H1 (cell line): ENCODE measurements at regions not wholly inside any gene's neighbourhood (a gene's known extent, or its start where the extent isn't known, plus 50 kb on each side); places are given as distances from the start of the nearest gene placed in this dataset.

Source experiments
- CTCF ChIA-PET: fragments of 300-600 bp; sonication (Branson Sonifier 250); formaldehyde crosslinking; loops from one replicate; lab custom pipeline; 2021; ENCODE audit not compliant: partially characterized antibody; lab: Charles Lee
- POLR2A ChIA-PET: fragments of 300-600 bp; sonication (Branson Sonifier 250); formaldehyde crosslinking; loops from one replicate; lab custom pipeline; 2021; ENCODE audit warnings: inconsistent platforms; ENCODE audit not compliant: partially characterized antibody; lab: Charles Lee
- DNase-seq, 2 experiments: peaks; one replicate each; pipeline versions ENCODE4 v3.0.0 to v3.0.0-alpha.2; 2010 to 2022; ENCODE audit warnings: low spot score in 2 of 2, low read depth in 1 of 2, mixed read lengths in 1 of 2
- FAIRE-seq: peaks from 2 replicates; lab custom pipeline; 2011; peaks lifted over from hg19 to GRCh38; lab: Jason Lieb, UNC
- H2AFZ ChIP-seq: 2 replicates; pipeline ENCODE4 v1.8.1; 2012; ENCODE audit warnings: low read length, inconsistent platforms
- H2AK5ac ChIP-seq: 2 replicates; pipeline ENCODE4 v1.6.1; 2013; ENCODE audit warnings: low read depth, low read length
- H2BK120ac ChIP-seq: replicated peaks from 2 replicates; pipeline ENCODE3; 2013; ENCODE audit warnings: low read depth, low read length, inconsistent platforms
- H2BK12ac ChIP-seq: 2 replicates; pipeline ENCODE4 v1.6.1; 2013; ENCODE audit warnings: low read depth, low read length
- H2BK15ac ChIP-seq: 2 replicates; pipeline ENCODE4 v1.6.1; 2013; ENCODE audit warnings: low read length
- H2BK20ac ChIP-seq: 2 replicates; pipeline ENCODE4 v1.6.1; 2013; ENCODE audit warnings: low read length
- H2BK5ac ChIP-seq: 2 replicates; pipeline ENCODE4 v1.6.1; 2013; ENCODE audit warnings: low read depth, low read length
- H3K14ac ChIP-seq: 2 replicates; pipeline ENCODE4 v1.6.1; 2013; ENCODE audit warnings: inconsistent platforms; ENCODE audit not compliant: insufficient read length
- H3K18ac ChIP-seq: 2 replicates; pipeline ENCODE4 v1.6.1; 2013; ENCODE audit warnings: low read length; ENCODE audit errors: extremely low read depth
- H3K23ac ChIP-seq: 2 replicates; pipeline ENCODE4 v1.6.1; 2013; ENCODE audit warnings: inconsistent platforms; ENCODE audit not compliant: insufficient read length
- H3K23me2 ChIP-seq: 2 replicates; pipeline ENCODE4 v1.6.1; 2013; ENCODE audit warnings: low read depth, low read length
- H3K27ac ChIP-seq: 2 replicates; pipeline ENCODE4 v1.6.1; 2011; ENCODE audit warnings: low read depth, low read length, inconsistent platforms
- H3K27me3 ChIP-seq, 4 experiments: replicated peaks in 1 of 4; 1 replicate in 1 of 4; 2 replicates in 3 of 4; pipeline versions ENCODE4 v1.6.1 to v1.8.1; 2011 to 2013; ENCODE audit warnings: low read length in 3 of 4, mild to moderate bottlenecking in 3 of 4, inconsistent platforms in 2 of 4, mixed read lengths in 2 of 4, moderate library complexity in 1 of 4; ENCODE audit not compliant: control insufficient read depth in 3 of 4, insufficient read depth in 3 of 4; ENCODE audit errors: extremely low read depth in 1 of 4
- H3K36me3 ChIP-seq, 4 experiments: 2 replicates each; pipeline versions ENCODE4 v1.6.1 to v1.8.1; 2011 to 2013; ENCODE audit warnings: mild to moderate bottlenecking in 4 of 4, low read length in 3 of 4, moderate library complexity in 2 of 4, control low read depth in 1 of 4, inconsistent platforms in 1 of 4; ENCODE audit not compliant: insufficient read depth in 4 of 4, control insufficient read depth in 2 of 4
- H3K4ac ChIP-seq: replicated peaks from 2 replicates; pipeline ENCODE3; 2013; ENCODE audit warnings: low read length, low read depth, mixed read lengths, inconsistent platforms; ENCODE audit not compliant: insufficient read length
- H3K4me1 ChIP-seq, 4 experiments: replicated peaks in 1 of 4; 1 replicate in 1 of 4; 2 replicates in 3 of 4; pipeline versions ENCODE4 v1.6.1 to v1.8.1; 2011 to 2013; ENCODE audit warnings: low read length in 3 of 4, inconsistent platforms in 2 of 4, mixed read lengths in 1 of 4; ENCODE audit not compliant: insufficient read depth in 4 of 4, control insufficient read depth in 3 of 4
- H3K4me2 ChIP-seq, 2 experiments: 2 replicates each; pipeline versions ENCODE4 v1.6.1 to v1.8.1; 2011 to 2013; ENCODE audit warnings: low read depth in 2 of 2, low read length in 2 of 2, control low read depth in 1 of 2, inconsistent platforms in 1 of 2, mild to moderate bottlenecking in 1 of 2; ENCODE audit not compliant: insufficient read depth in 1 of 2
- H3K4me3 ChIP-seq, 4 experiments: fragments of 200-600, 300-600 bp in 1 of 4; sonication (generic), shearing (Covaris generic), sonication (Bioruptor Twin) in 1 of 4; 2 replicates each; pipeline versions ENCODE4 v1.5.1 to v1.8.1; 2011 to 2016; ENCODE audit warnings: low read length in 4 of 4, low read depth in 3 of 4, control low read depth in 2 of 4, inconsistent platforms in 2 of 4, mild to moderate bottlenecking in 2 of 4, mixed read lengths in 1 of 4, moderate library complexity in 1 of 4; ENCODE audit not compliant: insufficient read depth in 2 of 4; ENCODE audit errors: extremely low read depth in 1 of 4
- H3K56ac ChIP-seq: replicated peaks from 2 replicates; pipeline ENCODE3; 2013; ENCODE audit warnings: low read depth, mild to moderate bottlenecking, mixed read lengths, low read length, inconsistent platforms; ENCODE audit not compliant: insufficient read length
- H3K79me1 ChIP-seq: 2 replicates; pipeline ENCODE4 v1.6.1; 2013; ENCODE audit warnings: low read depth, low read length, control low read depth
- H3K79me2 ChIP-seq, 2 experiments: 2 replicates each; pipeline versions ENCODE4 v1.6.1 to v1.8.1; 2012 to 2013; ENCODE audit warnings: low read length in 2 of 2, mild to moderate bottlenecking in 2 of 2, inconsistent platforms in 1 of 2; ENCODE audit not compliant: insufficient read depth in 2 of 2, control insufficient read depth in 1 of 2
- H3K9ac ChIP-seq, 4 experiments: replicated peaks in 1 of 4; 1 replicate in 1 of 4; 2 replicates in 3 of 4; pipeline versions ENCODE4 v1.6.1 to v1.8.1; 2011 to 2013; ENCODE audit warnings: low read depth in 3 of 4, low read length in 3 of 4, control low read depth in 2 of 4, mild to moderate bottlenecking in 2 of 4, moderate library complexity in 2 of 4, inconsistent platforms in 1 of 4; ENCODE audit errors: extremely low read depth in 1 of 4
- H3K9me3 ChIP-seq, 2 experiments: 2 replicates each; pipeline versions ENCODE4 v1.6.1 to v1.8.1; 2012 to 2013; ENCODE audit warnings: mild to moderate bottlenecking in 2 of 2, moderate library complexity in 2 of 2, control low read depth in 1 of 2, inconsistent platforms in 1 of 2, low read depth in 1 of 2, low read length in 1 of 2, mixed read lengths in 1 of 2; ENCODE audit not compliant: insufficient read depth in 2 of 2
- H4K20me1 ChIP-seq, 2 experiments: replicated peaks in 1 of 2; 2 replicates each; pipeline versions ENCODE3 to v1.8.1; 2011 to 2013; ENCODE audit warnings: inconsistent platforms in 2 of 2, low read length in 2 of 2, mild to moderate bottlenecking in 1 of 2; ENCODE audit not compliant: insufficient read depth in 2 of 2, control insufficient read depth in 1 of 2
- H4K5ac ChIP-seq: 2 replicates; pipeline ENCODE4 v1.6.1; 2013; ENCODE audit warnings: low read length, low read depth, mixed read lengths, inconsistent platforms; ENCODE audit not compliant: insufficient read length
- H4K8ac ChIP-seq: 2 replicates; pipeline ENCODE4 v1.8.0; 2013; ENCODE audit warnings: mild to moderate bottlenecking, moderate library complexity, low read length, inconsistent platforms; ENCODE audit not compliant: insufficient read depth; ENCODE audit errors: extremely low read depth
- H4K91ac ChIP-seq: replicated peaks from 2 replicates; pipeline ENCODE3; 2013; ENCODE audit warnings: low read length, mixed read lengths, inconsistent platforms; ENCODE audit not compliant: insufficient read length
- RAD21 ChIP-seq, 2 experiments: IDR thresholded peaks in 1 of 2; conservative IDR thresholded peaks in 1 of 2; 2 replicates each; pipeline ENCODE4 v1.6.1; 2011; ENCODE audit warnings: low read depth in 2 of 2, low read length in 2 of 2, improper control_type of control experiment in 1 of 2, inconsistent platforms in 1 of 2, mild to moderate bottlenecking in 1 of 2, moderate library complexity in 1 of 2
- SUZ12 ChIP-seq: fragments of 200-600 bp; sonication (generic); IDR thresholded peaks from 2 replicates; pipeline ENCODE4 v1.6.1; 2012; ENCODE audit warnings: mild to moderate bottlenecking, inconsistent platforms, low read length, moderate library complexity, mixed read lengths
- WGBS, 2 experiments: shearing (Covaris generic) in 1 of 2; methylation state at CpG; one replicate each; pipeline versions ENCODE4 v1.1.6 to v1.1.7; 2013 to 2015; ENCODE audit warnings: low lambda C conversion rate in 2 of 2, mixed read lengths in 2 of 2, inconsistent platforms in 1 of 2, low coverage in 1 of 2, missing lambda C conversion rate in 1 of 2; ENCODE audit not compliant: insufficient replicate concordance in 2 of 2, insufficient coverage in 1 of 2, insufficient read length in 1 of 2; ENCODE audit errors: extremely low coverage in 1 of 2, missing lambda C conversion rate in 1 of 2; 5-methylcytosine and 5-hydroxymethylcytosine counted together
- TF ChIP-seq, protein P1 (sequence below): IDR thresholded peaks from 2 replicates; pipeline ENCODE4 v1.6.1; 2012; ENCODE audit warnings: inconsistent platforms
- TF ChIP-seq, protein P2 (sequence below), 3 experiments: IDR thresholded peaks; 1 replicate in 2 of 3; 2 replicates in 1 of 3; pipeline versions ENCODE4 v1.5.1 to v1.6.1; 2011; ENCODE audit warnings: low read length in 3 of 3, mild to moderate bottlenecking in 3 of 3, inconsistent platforms in 2 of 3, low read depth in 1 of 3, moderate library complexity in 1 of 3; ENCODE audit not compliant: insufficient read depth in 1 of 3; ENCODE audit errors: control extremely low read depth in 1 of 3

DNA sequence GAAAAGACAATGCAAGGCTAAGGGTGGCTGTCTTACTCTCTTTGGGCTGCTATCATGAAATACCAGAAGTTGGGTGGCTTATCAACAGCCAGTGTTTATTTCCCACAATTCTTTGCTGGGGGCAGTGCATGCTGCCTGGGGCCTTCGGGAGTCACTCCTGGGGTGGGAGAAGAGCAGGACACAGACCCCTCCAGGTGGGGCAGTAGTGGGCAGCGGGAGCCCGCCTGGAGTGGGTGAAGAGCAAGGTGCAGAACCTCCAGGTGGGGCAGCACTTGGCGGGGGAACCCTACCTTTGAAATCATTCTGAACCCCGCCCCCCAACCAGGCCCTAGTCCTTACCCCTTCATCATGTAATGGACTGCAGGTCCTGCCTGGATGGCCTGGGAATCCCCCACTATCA lies 69.6 kb upstream of the THBS2 start:
- Histone ChIP-seq H2BK20ac (no peak overlapping the region), H3K4me2 (no peak overlapping the region), H3K9me3 (no peaks in the 10 kb centered on the region), H2BK120ac (no peak overlapping the region), H3K36me3 (no peaks in the 10 kb centered on the region), H4K91ac (no peak overlapping the region), H3K27me3 (no peaks in the 10 kb centered on the region), H3K27ac (no peak overlapping the region), H3K9ac (no peak overlapping the region), H4K20me1 (no peaks in the 10 kb centered on the region), H4K5ac (no peak overlapping the region), H2BK5ac (no peak overlapping the region), H4K8ac (no peak overlapping the region), H3K18ac (no peak overlapping the region), H2AK5ac (no peak overlapping the region), H3K4me3 (no peak overlapping the region), H3K56ac (no peak overlapping the region), H3K23me2 (no peaks in the 10 kb centered on the region), H2BK12ac (no peak overlapping the region), H3K79me1 (no peaks in the 10 kb centered on the region), H2BK15ac (no peak overlapping the region), H2AFZ (no peak overlapping the region), H3K14ac (no peak overlapping the region), H3K23ac (no peak overlapping the region), H3K4me1 (no peaks in the 10 kb centered on the region; a peak in 1 of 7 replicates), H3K4ac (no peak overlapping the region), H3K79me2 (no peaks in the 10 kb centered on the region)
- ChIA-PET CTCF (no interaction called here), POLR2A (no interaction called here)
- no peak for DNase-seq
- TF ChIP-seq, protein P1, sequence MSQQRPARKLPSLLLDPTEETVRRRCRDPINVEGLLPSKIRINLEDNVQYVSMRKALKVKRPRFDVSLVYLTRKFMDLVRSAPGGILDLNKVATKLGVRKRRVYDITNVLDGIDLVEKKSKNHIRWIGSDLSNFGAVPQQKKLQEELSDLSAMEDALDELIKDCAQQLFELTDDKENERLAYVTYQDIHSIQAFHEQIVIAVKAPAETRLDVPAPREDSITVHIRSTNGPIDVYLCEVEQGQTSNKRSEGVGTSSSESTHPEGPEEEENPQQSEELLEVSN: no peak
- TF ChIP-seq SUZ12: no peak
- peak in 1 of 2 experiments; percentile 24; a peak in 1 of 4 replicates for TF ChIP-seq RAD21 (IDR thresholded peaks at IDR 0.05 in 1 of 2, conservative IDR thresholded peaks at IDR 0.05 in 1 of 2; ENCODE audit: low read depth in 2 of 2, low read length in 2 of 2)
- TF ChIP-seq, protein P2, sequence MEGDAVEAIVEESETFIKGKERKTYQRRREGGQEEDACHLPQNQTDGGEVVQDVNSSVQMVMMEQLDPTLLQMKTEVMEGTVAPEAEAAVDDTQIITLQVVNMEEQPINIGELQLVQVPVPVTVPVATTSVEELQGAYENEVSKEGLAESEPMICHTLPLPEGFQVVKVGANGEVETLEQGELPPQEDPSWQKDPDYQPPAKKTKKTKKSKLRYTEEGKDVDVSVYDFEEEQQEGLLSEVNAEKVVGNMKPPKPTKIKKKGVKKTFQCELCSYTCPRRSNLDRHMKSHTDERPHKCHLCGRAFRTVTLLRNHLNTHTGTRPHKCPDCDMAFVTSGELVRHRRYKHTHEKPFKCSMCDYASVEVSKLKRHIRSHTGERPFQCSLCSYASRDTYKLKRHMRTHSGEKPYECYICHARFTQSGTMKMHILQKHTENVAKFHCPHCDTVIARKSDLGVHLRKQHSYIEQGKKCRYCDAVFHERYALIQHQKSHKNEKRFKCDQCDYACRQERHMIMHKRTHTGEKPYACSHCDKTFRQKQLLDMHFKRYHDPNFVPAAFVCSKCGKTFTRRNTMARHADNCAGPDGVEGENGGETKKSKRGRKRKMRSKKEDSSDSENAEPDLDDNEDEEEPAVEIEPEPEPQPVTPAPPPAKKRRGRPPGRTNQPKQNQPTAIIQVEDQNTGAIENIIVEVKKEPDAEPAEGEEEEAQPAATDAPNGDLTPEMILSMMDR (IDR thresholded peaks at IDR 0.05; ENCODE audit: control extremely low read depth in 1 of 3, insufficient read depth in 1 of 3, low read depth in 1 of 3, low read length in 3 of 3): peak in 2 of 3 experiments; percentile 16 to 50; a peak in 3 of 4 replicates
- no peak for FAIRE-seq
- 90% methylated on average over 5 of the region's 5 CpGs; no CpG with 5 or more reads in 1 of the 2 experiments for WGBS, 2 experiments
